OCI-LY1 (cell line): ENCODE measurements at regions not wholly inside any gene's neighbourhood (a gene's known extent, or its start where the extent isn't known, plus 50 kb on each side); places are given as distances from the start of the nearest gene placed in this dataset.

Experiments used
- CTCF ChIP-seq: fragments of 200-600 bp; sonication (generic), shearing (Covaris generic); IDR thresholded peaks from 2 replicates; pipeline ENCODE4 v1.5.1; 2017; ENCODE audit warnings: mild to moderate bottlenecking, antibody characterized with exemption, low read length, moderate library complexity, mixed read lengths
- EZH2 ChIP-seq: fragments of 200-600 bp; sonication (generic), shearing (Covaris generic); IDR thresholded peaks from 2 replicates; pipeline ENCODE4 v1.8.0; 2017; ENCODE audit warnings: borderline replicate concordance, mixed run types, mild to moderate bottlenecking, antibody characterized with exemption, low read length, moderate library complexity, mixed read lengths

GRCh38 chr9:81191222-81191621 is 498.1 kb downstream of the TLE1 start:
- TF ChIP-seq CTCF (no peak), EZH2 (no peak)
